ENCODE measurements at regions not wholly inside any gene's neighbourhood (a gene's known extent, or its start where the extent isn't known, plus 50 kb on each side); places are given as distances from the start of the nearest gene placed in this dataset.

- TF ChIP-seq ZNF776 (tag by site-specific recombination; IDR thresholded peaks at IDR 0.05; ENCODE audit: borderline replicate concordance) (no peak), ZNF843 (tag by site-specific recombination; IDR thresholded peaks at IDR 0.05) (no peak), ZNF544 (tag by site-specific recombination; IDR thresholded peaks at IDR 0.05) (no peak), ZNF610 (tag by site-specific recombination; IDR thresholded peaks at IDR 0.05; ENCODE audit: borderline replicate concordance) (no peak), CTCF (tag by site-specific recombination; IDR thresholded peaks at IDR 0.05) (no peak), SP2 (tag by site-specific recombination; IDR thresholded peaks at IDR 0.05) (no peak), IKZF3 (tag by site-specific recombination; IDR thresholded peaks at IDR 0.05) (no peak), ZNF19 (tag by site-specific recombination; IDR thresholded peaks at IDR 0.05; ENCODE audit: low read depth) (no peak), ZBTB48 (tag by site-specific recombination; IDR thresholded peaks at IDR 0.05) (no peak), ZNF585B (tag by site-specific recombination; IDR thresholded peaks at IDR 0.05) (no peak)
Measured at GRCh38 chr9:26234865-26235264, 556.6 kb upstream of the TUSC1 start.

Data from HEK293 (cell line).